Dedifferentiated amniotic fluid mesenchymal stem cell (primary cell): ENCODE measurements at regions not wholly inside any gene's neighbourhood (a gene's known extent, or its start where the extent isn't known, plus 50 kb on each side); places are given as distances from the start of the nearest gene placed in this dataset.

Experiments
- DNase-seq: peaks from one replicate; pipeline ENCODE4 v3.0.0-alpha.2; 2016; ENCODE audit errors: extremely low spot score

- DNase-seq: no peak
These were observed 161.5 kb upstream of the CTNNB1 start for GRCh38 chr3:41037651-41038334.

- DNase-seq: no peak
These were observed 159.0 kb upstream of the CTNNB1 start for GRCh38 chr3:41040256-41040655.

GRCh38 chr3:41041462-41041861 is 157.8 kb upstream of the CTNNB1 start:
- no peak for DNase-seq

- DNase-seq: no peak
These were observed 157.4 kb upstream of the CTNNB1 start for GRCh38 chr3:41041899-41042298.

GRCh38 chr3:41044523-41044922 is 154.8 kb upstream of the CTNNB1 start:
- DNase-seq: no peak

GRCh38 chr3:41045491-41045890 is 153.8 kb upstream of the CTNNB1 start:
- no peak for DNase-seq

GRCh38 chr3:41050144-41050543 is 149.2 kb upstream of the CTNNB1 start:
- no peak for DNase-seq

GRCh38 chr3:41053220-41053619 is 146.1 kb upstream of the CTNNB1 start:
- DNase-seq: no peak

GRCh38 chr3:41060106-41060505 is 139.2 kb upstream of the CTNNB1 start:
- no peak for DNase-seq

GRCh38 chr3:41064070-41064469 is 135.2 kb upstream of the CTNNB1 start:
- DNase-seq: no peak

GRCh38 chr3:41064526-41064925 is 134.8 kb upstream of the CTNNB1 start:
- DNase-seq: no peak

- no peak for DNase-seq
These were observed 134.0 kb upstream of the CTNNB1 start for GRCh38 chr3:41065340-41065739.

GRCh38 chr3:41073190-41073589 is 126.1 kb upstream of the CTNNB1 start:
- DNase-seq: no peak

- DNase-seq: no peak
These were observed 123.3 kb upstream of the CTNNB1 start for GRCh38 chr3:41075975-41076374.

GRCh38 chr3:41076399-41076798 is 122.9 kb upstream of the CTNNB1 start:
- no peak for DNase-seq

GRCh38 chr3:41080141-41080540 is 119.2 kb upstream of the CTNNB1 start:
- no peak for DNase-seq

- no peak for DNase-seq
These were observed 110.4 kb upstream of the CTNNB1 start for GRCh38 chr3:41088882-41089281.

GRCh38 chr3:41089566-41089965 is 109.7 kb upstream of the CTNNB1 start:
- DNase-seq: no peak

GRCh38 chr3:41092844-41093243 is 106.5 kb upstream of the CTNNB1 start:
- DNase-seq: no peak

GRCh38 chr3:41093476-41093875 is 105.8 kb upstream of the CTNNB1 start:
- no peak for DNase-seq

GRCh38 chr3:41094351-41094750 is 105.0 kb upstream of the CTNNB1 start:
- DNase-seq: no peak

- DNase-seq: no peak
These were observed 103.6 kb upstream of the CTNNB1 start for GRCh38 chr3:41095702-41096101.

GRCh38 chr3:41097896-41098496 is 101.3 kb upstream of the CTNNB1 start:
- DNase-seq: no peak

- DNase-seq: no peak
These were observed 98.1 kb upstream of the CTNNB1 start for GRCh38 chr3:41101231-41101630.
